ENCODE measurements at regions not wholly inside any gene's neighbourhood (a gene's known extent, or its start where the extent isn't known, plus 50 kb on each side); places are given as distances from the start of the nearest gene placed in this dataset.

DNA sequence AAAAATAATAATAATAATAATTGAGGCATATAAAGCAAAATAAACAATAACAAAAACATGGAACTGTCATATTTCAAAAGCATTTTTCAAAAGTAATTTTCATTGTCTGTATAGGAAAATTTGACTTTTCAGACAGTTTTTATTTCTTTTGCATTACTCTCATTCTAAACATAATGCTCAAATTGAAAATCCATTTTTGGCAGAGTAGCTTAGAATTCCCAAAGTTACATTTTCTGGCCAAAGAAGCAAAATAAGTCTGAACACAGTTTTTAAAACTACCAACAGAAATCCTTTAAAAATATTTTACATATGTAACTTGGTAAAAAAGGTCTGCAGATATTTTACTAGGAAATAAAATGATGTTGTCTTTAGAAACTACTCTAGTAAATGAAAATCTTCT is 535.4 kb downstream of the ANKRD7 start:
- TF ChIP-seq, protein P1, sequence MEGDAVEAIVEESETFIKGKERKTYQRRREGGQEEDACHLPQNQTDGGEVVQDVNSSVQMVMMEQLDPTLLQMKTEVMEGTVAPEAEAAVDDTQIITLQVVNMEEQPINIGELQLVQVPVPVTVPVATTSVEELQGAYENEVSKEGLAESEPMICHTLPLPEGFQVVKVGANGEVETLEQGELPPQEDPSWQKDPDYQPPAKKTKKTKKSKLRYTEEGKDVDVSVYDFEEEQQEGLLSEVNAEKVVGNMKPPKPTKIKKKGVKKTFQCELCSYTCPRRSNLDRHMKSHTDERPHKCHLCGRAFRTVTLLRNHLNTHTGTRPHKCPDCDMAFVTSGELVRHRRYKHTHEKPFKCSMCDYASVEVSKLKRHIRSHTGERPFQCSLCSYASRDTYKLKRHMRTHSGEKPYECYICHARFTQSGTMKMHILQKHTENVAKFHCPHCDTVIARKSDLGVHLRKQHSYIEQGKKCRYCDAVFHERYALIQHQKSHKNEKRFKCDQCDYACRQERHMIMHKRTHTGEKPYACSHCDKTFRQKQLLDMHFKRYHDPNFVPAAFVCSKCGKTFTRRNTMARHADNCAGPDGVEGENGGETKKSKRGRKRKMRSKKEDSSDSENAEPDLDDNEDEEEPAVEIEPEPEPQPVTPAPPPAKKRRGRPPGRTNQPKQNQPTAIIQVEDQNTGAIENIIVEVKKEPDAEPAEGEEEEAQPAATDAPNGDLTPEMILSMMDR (IDR thresholded peaks at IDR 0.05) = no peak
- TF ChIP-seq POLR2A (IDR thresholded peaks at IDR 0.05) = no peak
- TF ChIP-seq POLR2AphosphoS5 (IDR thresholded peaks at IDR 0.05) = no peak

All from breast epithelium (tissue), 3 donors.